ENCODE measurements at regions not wholly inside any gene's neighbourhood (a gene's known extent, or its start where the extent isn't known, plus 50 kb on each side); places are given as distances from the start of the nearest gene placed in this dataset.

DNA sequence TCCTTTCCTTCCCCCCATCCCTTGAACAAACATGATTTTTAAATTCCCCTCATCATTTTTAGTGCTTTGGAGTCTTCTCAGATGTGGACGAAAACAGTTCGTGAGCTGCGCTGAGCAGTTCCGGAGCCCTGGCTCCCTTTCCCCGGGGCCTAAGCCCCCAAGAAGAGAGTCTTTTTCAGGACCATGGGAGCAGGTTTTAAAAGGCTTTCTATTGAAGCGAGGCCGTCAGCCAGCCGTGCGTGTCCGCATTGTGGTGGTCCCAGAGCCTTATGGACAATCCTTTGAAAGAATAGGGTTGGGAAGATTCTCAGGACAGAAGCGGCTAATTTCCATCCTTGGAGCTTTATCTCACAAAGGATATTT is 290.7 kb downstream of the SOX11 start:
- TF ChIP-seq, protein P1, sequence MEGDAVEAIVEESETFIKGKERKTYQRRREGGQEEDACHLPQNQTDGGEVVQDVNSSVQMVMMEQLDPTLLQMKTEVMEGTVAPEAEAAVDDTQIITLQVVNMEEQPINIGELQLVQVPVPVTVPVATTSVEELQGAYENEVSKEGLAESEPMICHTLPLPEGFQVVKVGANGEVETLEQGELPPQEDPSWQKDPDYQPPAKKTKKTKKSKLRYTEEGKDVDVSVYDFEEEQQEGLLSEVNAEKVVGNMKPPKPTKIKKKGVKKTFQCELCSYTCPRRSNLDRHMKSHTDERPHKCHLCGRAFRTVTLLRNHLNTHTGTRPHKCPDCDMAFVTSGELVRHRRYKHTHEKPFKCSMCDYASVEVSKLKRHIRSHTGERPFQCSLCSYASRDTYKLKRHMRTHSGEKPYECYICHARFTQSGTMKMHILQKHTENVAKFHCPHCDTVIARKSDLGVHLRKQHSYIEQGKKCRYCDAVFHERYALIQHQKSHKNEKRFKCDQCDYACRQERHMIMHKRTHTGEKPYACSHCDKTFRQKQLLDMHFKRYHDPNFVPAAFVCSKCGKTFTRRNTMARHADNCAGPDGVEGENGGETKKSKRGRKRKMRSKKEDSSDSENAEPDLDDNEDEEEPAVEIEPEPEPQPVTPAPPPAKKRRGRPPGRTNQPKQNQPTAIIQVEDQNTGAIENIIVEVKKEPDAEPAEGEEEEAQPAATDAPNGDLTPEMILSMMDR (conservative IDR thresholded peaks at IDR 0.05; ENCODE audit: low read depth, low read length), result no peak
- no peak for TF ChIP-seq EZH2phosphoT487 (IDR thresholded peaks at IDR 0.05; ENCODE audit: borderline replicate concordance, low read length)
